Naive thymus-derived CD4-positive, alpha-beta T cell (primary cell): ENCODE measurements at regions not wholly inside any gene's neighbourhood (a gene's known extent, or its start where the extent isn't known, plus 50 kb on each side); places are given as distances from the start of the nearest gene placed in this dataset.

Experiments used
- ATAC-seq: fragments of 150-1000 bp; cut with Tn5 transposase; 2 replicates; pipeline ENCODE4 v1.10.0; 2021; ENCODE audit warnings: mild to moderate bottlenecking, moderate library complexity
- CTCF ChIA-PET: fragments of 350-600 bp; sonication (Branson Sonifier 250); formaldehyde crosslinking; loops from one replicate; lab custom pipeline; 2021; ENCODE audit warnings: antibody characterized with exemption; lab: Charles Lee
- POLR2A ChIA-PET: fragments of 350-600 bp; sonication (Branson Sonifier 250); formaldehyde crosslinking; loops from one replicate; lab custom pipeline; 2021; ENCODE audit warnings: antibody characterized with exemption, inconsistent platforms; lab: Charles Lee
- DNase-seq, 9 donors: peaks; one replicate each; pipeline versions ENCODE4 v3.0.0 to v3.0.0-alpha.2; 2020 to 2022; ENCODE audit warnings: mixed read lengths in 1 of 9
- H3K27ac ChIP-seq: one replicate; pipeline ENCODE4 v1.7.0; 2013; ENCODE audit warnings: mild to moderate bottlenecking, low read depth, low read length, moderate library complexity
- H3K27me3 ChIP-seq, 2 donors: one replicate each; pipeline ENCODE4 v1.7.0; 2013; ENCODE audit warnings: low read length in 2 of 2, mild to moderate bottlenecking in 2 of 2, moderate library complexity in 2 of 2; ENCODE audit not compliant: control insufficient read depth in 2 of 2, insufficient read depth in 2 of 2
- H3K36me3 ChIP-seq, 3 experiments: 1 replicate in 2 of 3; 2 replicates in 1 of 3; pipeline ENCODE4 v1.7.0; 2013; ENCODE audit warnings: low read length in 3 of 3, mild to moderate bottlenecking in 3 of 3, moderate library complexity in 1 of 3; ENCODE audit not compliant: insufficient read depth in 3 of 3, control insufficient read depth in 2 of 3
- H3K4me1 ChIP-seq, 2 donors: one replicate each; pipeline ENCODE4 v1.7.0; 2013; ENCODE audit warnings: low read length in 2 of 2, mild to moderate bottlenecking in 2 of 2, moderate library complexity in 1 of 2; ENCODE audit not compliant: control insufficient read depth in 2 of 2, insufficient read depth in 2 of 2
- H3K4me3 ChIP-seq: 2 replicates; pipeline ENCODE4 v1.7.0; 2013; ENCODE audit warnings: mild to moderate bottlenecking, low read length
- H3K9me3 ChIP-seq, 3 experiments: 1 replicate in 2 of 3; 2 replicates in 1 of 3; pipeline ENCODE4 v1.7.0; 2013; ENCODE audit warnings: low read length in 3 of 3; ENCODE audit not compliant: control insufficient read depth in 2 of 3
- H3K27ac Mint-ChIP-seq, 9 donors: one replicate each; pipeline ENCODE4 v1.8.0; 2020 to 2022; ENCODE audit warnings: mixed read lengths in 9 of 9, mild to moderate bottlenecking in 8 of 9, moderate library complexity in 5 of 9, inconsistent platforms in 2 of 9
- H3K27me3 Mint-ChIP-seq, 5 donors: one replicate each; pipeline ENCODE4 v1.8.0; 2021 to 2022; ENCODE audit warnings: mixed read lengths in 5 of 5, mild to moderate bottlenecking in 1 of 5
- H3K36me3 Mint-ChIP-seq, 5 donors: one replicate each; pipeline ENCODE4 v1.8.0; 2020 to 2022; ENCODE audit warnings: mixed read lengths in 5 of 5, mild to moderate bottlenecking in 3 of 5, inconsistent platforms in 1 of 5
- H3K4me1 Mint-ChIP-seq, 7 donors: one replicate each; pipeline ENCODE4 v1.8.0; 2020 to 2022; ENCODE audit warnings: mixed read lengths in 7 of 7, mild to moderate bottlenecking in 3 of 7, inconsistent platforms in 1 of 7
- H3K4me3 Mint-ChIP-seq, 10 donors: one replicate each; pipeline ENCODE4 v1.8.0; 2020 to 2022; ENCODE audit warnings: mild to moderate bottlenecking in 10 of 10, mixed read lengths in 10 of 10, moderate library complexity in 6 of 10, inconsistent platforms in 2 of 10
- H3K9me3 Mint-ChIP-seq, 11 donors: one replicate each; pipeline ENCODE4 v1.8.0; 2020 to 2022; ENCODE audit warnings: mixed read lengths in 11 of 11, mild to moderate bottlenecking in 4 of 11, inconsistent platforms in 1 of 11, moderate library complexity in 1 of 11
- intact Hi-C, 2 donors: fragments of 100-400 bp; cut with micrococcal nuclease; formaldehyde crosslinking; loops; one replicate each; pipeline ENCODE4 v1.15.1; 2023

- no peaks in the 10 kb centered on the region for H3K4me1 ChIP-seq
- no peaks in the 10 kb centered on the region for H3K27me3 ChIP-seq
- H3K27me3 Mint-ChIP-seq, result peaks cover 0 to 18% (median 5%) of the 10 kb centered on the region in 5 donors
- no peaks in the 10 kb centered on the region for H3K9me3 ChIP-seq
- H3K9me3 Mint-ChIP-seq, result peaks cover 0 to 8% (median 3%) of the 10 kb centered on the region in 11 donors
- H3K27ac Mint-ChIP-seq, result no peak overlapping the region
- H3K27ac ChIP-seq, result no peak overlapping the region
- H3K36me3 Mint-ChIP-seq, result peaks cover 0 to 4% (median 0%) of the 10 kb centered on the region in 5 donors
- intact Hi-C loops, result no loop called here
- no peak overlapping the region for H3K4me3 Mint-ChIP-seq
- POLR2A ChIA-PET, result no interaction called here
- H3K36me3 ChIP-seq, result no peaks in the 10 kb centered on the region
- no peaks in the 10 kb centered on the region for H3K4me1 Mint-ChIP-seq
- DNase-seq (no peak), ATAC-seq (no peak)
- no peak overlapping the region for H3K4me3 ChIP-seq
- CTCF ChIA-PET, result no interaction called here
Measured at GRCh38 chr12:58263816-58264215, 322.4 kb downstream of the ATP23 start.

DNA sequence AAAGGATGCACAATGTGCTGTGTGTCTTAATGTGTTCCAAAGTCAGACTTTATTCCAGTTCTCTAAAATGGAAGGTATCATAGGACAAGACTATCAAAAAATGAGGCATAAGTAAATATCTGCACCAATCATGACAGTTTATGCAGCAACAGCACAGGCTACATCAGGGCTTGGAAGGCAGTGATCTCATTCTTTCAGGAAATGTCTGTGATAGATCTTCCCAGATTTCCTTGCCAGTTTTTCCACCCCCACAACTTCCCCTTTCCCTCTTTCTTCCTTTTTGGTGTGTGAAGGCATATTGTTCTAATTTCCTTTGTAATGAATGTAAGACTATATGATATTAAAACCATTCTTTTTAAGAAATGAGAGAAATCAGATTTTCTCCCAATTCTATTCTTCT is 326.7 kb downstream of the ATP23 start:
- no peak overlapping the region for H3K27ac ChIP-seq
- H3K9me3 ChIP-seq, result no peaks in the 10 kb centered on the region
- no peak for ATAC-seq
- DNase-seq, result no peak
- H3K4me3 ChIP-seq, result no peak overlapping the region
- H3K4me1 Mint-ChIP-seq, result no peaks in the 10 kb centered on the region
- H3K27me3 Mint-ChIP-seq, result peaks cover 0 to 24% (median 5%) of the 10 kb centered on the region in 5 donors
- H3K27me3 ChIP-seq, result no peaks in the 10 kb centered on the region
- peaks cover 0 to 4% (median 0%) of the 10 kb centered on the region in 5 donors for H3K36me3 Mint-ChIP-seq
- peaks cover 0 to 16% (median 3%) of the 10 kb centered on the region in 11 donors for H3K9me3 Mint-ChIP-seq
- POLR2A ChIA-PET, result no interaction called here
- H3K4me3 Mint-ChIP-seq, result no peak overlapping the region
- no peaks in the 10 kb centered on the region for H3K4me1 ChIP-seq
- no peaks in the 10 kb centered on the region for H3K36me3 ChIP-seq
- CTCF ChIA-PET, result no interaction called here
- intact Hi-C loops, result no loop called here
- no peak overlapping the region for H3K27ac Mint-ChIP-seq

DNA sequence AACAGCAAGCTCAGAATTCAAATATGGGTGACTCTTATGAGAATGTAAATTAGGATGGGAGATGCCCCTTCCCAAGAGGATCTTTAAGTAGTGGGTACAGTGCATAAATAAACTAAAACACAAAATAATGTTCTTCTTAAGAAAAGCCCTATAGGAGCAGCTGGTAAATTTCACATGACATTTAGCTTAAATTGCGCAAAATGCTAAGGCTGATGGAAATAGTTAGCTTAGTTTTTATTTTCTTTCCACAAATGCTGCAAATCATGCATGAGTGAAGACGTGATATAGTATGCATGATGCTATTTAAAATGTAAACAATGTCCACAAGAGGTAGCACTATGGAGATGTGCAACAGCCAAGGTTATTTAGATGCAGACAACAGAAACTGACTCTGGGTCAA is 328.1 kb downstream of the ATP23 start:
- H3K4me1 Mint-ChIP-seq, result no peaks in the 10 kb centered on the region
- Histone ChIP-seq H3K27ac (no peak overlapping the region), H3K4me1 (no peaks in the 10 kb centered on the region), H3K4me3 (no peak overlapping the region), H3K27me3 (no peaks in the 10 kb centered on the region), H3K9me3 (no peaks in the 10 kb centered on the region), H3K36me3 (no peaks in the 10 kb centered on the region)
- peaks cover 0 to 21% (median 5%) of the 10 kb centered on the region in 5 donors for H3K27me3 Mint-ChIP-seq
- intact Hi-C loops, result no loop called here
- peaks cover 0 to 4% (median 0%) of the 10 kb centered on the region in 5 donors for H3K36me3 Mint-ChIP-seq
- DNase-seq (no peak), ATAC-seq (no peak)
- ChIA-PET CTCF (no interaction called here), POLR2A (no interaction called here)
- no peak overlapping the region for H3K27ac Mint-ChIP-seq
- H3K9me3 Mint-ChIP-seq, result peaks cover 0 to 16% (median 3%) of the 10 kb centered on the region in 11 donors
- no peak overlapping the region for H3K4me3 Mint-ChIP-seq

GRCh38 chr12:58270966-58271705 is 329.8 kb downstream of the ATP23 start:
- H3K4me1 ChIP-seq, result no peaks in the 10 kb centered on the region
- Mint-ChIP-seq H3K36me3 (peaks cover 0 to 1% (median 0%) of the 10 kb centered on the region in 5 donors), H3K4me1 (no peaks in the 10 kb centered on the region), H3K27me3 (peaks cover 0 to 22% (median 5%) of the 10 kb centered on the region in 5 donors), H3K4me3 (no peak overlapping the region), H3K9me3 (peaks cover 0 to 17% (median 4%) of the 10 kb centered on the region in 11 donors), H3K27ac (no peak overlapping the region)
- ATAC-seq, result no peak
- H3K27ac ChIP-seq, result no peak overlapping the region
- intact Hi-C loops, result no loop called here
- H3K4me3 ChIP-seq, result no peak overlapping the region
- H3K36me3 ChIP-seq, result no peaks in the 10 kb centered on the region
- ChIA-PET CTCF (no interaction called here), POLR2A (no interaction called here)
- no peaks in the 10 kb centered on the region for H3K27me3 ChIP-seq
- no peaks in the 10 kb centered on the region for H3K9me3 ChIP-seq
- no peak for DNase-seq

- Histone ChIP-seq H3K4me1 (no peaks in the 10 kb centered on the region), H3K36me3 (no peaks in the 10 kb centered on the region), H3K27me3 (no peaks in the 10 kb centered on the region), H3K4me3 (no peak overlapping the region), H3K27ac (no peak overlapping the region), H3K9me3 (peaks cover 0 to 3% (median 0%) of the 10 kb centered on the region in 3 experiments)
- peaks cover 0 to 3% (median 0%) of the 10 kb centered on the region in 5 donors for H3K36me3 Mint-ChIP-seq
- no peaks in the 10 kb centered on the region for H3K4me1 Mint-ChIP-seq
- ChIA-PET POLR2A (no interaction called here), CTCF (no interaction called here)
- DNase-seq (no peak), ATAC-seq (no peak)
- peaks cover 3 to 20% (median 11%) of the 10 kb centered on the region in 11 donors for H3K9me3 Mint-ChIP-seq
- no peak overlapping the region for H3K4me3 Mint-ChIP-seq
- peaks cover 0 to 22% (median 5%) of the 10 kb centered on the region in 5 donors for H3K27me3 Mint-ChIP-seq
- no peak overlapping the region for H3K27ac Mint-ChIP-seq
- intact Hi-C loops, result no loop called here
Measured at GRCh38 chr12:58272461-58272860, 331.1 kb downstream of the ATP23 start.

DNA sequence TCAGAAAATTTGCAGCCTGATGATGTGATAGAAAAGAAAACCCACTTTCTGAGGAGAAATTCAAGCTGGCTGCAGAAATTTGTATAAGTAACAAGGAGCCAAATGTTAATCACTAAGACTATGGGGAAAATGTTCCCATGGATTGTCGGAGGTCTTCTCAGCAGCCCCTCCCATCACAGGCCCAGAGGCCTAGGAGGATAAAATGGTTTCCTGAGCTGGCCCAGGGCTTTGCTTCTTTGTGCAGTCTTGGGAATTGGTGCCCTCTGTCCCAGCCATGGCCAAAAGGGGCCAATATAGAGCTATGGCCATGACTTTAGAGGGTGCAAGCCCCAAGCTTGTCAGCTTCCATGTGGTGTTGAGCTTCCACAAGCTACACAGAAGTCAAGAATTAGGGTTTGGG is 335.9 kb downstream of the ATP23 start:
- no peaks in the 10 kb centered on the region for H3K4me1 ChIP-seq
- ATAC-seq (no peak), DNase-seq (no peak)
- H3K9me3 ChIP-seq, result peaks cover 0 to 7% (median 0%) of the 10 kb centered on the region in 3 experiments
- H3K27ac ChIP-seq, result no peak overlapping the region
- Mint-ChIP-seq H3K4me1 (no peaks in the 10 kb centered on the region), H3K4me3 (no peak overlapping the region), H3K36me3 (peaks cover 0 to 13% (median 0%) of the 10 kb centered on the region in 5 donors), H3K27me3 (peaks cover 0 to 6% (median 5%) of the 10 kb centered on the region in 5 donors), H3K27ac (no peak overlapping the region), H3K9me3 (peaks cover 7 to 51% (median 20%) of the 10 kb centered on the region in 11 donors)
- CTCF ChIA-PET, result no interaction called here
- H3K36me3 ChIP-seq, result no peaks in the 10 kb centered on the region
- no peaks in the 10 kb centered on the region for H3K27me3 ChIP-seq
- intact Hi-C loops, result no loop called here
- H3K4me3 ChIP-seq, result no peak overlapping the region
- POLR2A ChIA-PET, result no interaction called here

- Histone ChIP-seq H3K4me3 (no peak overlapping the region), H3K4me1 (no peaks in the 10 kb centered on the region), H3K27ac (no peak overlapping the region), H3K36me3 (no peaks in the 10 kb centered on the region), H3K9me3 (no peaks in the 10 kb centered on the region), H3K27me3 (no peaks in the 10 kb centered on the region)
- Mint-ChIP-seq H3K27me3 (peaks cover 0 to 13% (median 11%) of the 10 kb centered on the region in 5 donors), H3K4me3 (no peak overlapping the region), H3K36me3 (peaks cover 0 to 14% (median 0%) of the 10 kb centered on the region in 5 donors), H3K27ac (no peak overlapping the region), H3K4me1 (no peaks in the 10 kb centered on the region), H3K9me3 (peaks cover 4 to 48% (median 17%) of the 10 kb centered on the region in 11 donors)
- no peak for ATAC-seq
- CTCF ChIA-PET, result no interaction called here
- POLR2A ChIA-PET, result no interaction called here
- intact Hi-C loops, result no loop called here
- no peak for DNase-seq
Measured at GRCh38 chr12:58283553-58283952, 342.2 kb downstream of the ATP23 start.
